A549 (cell line): ENCODE measurements at regions not wholly inside any gene's neighbourhood (a gene's known extent, or its start where the extent isn't known, plus 50 kb on each side); places are given as distances from the start of the nearest gene placed in this dataset.
A peak's percentile ranks its signal among the peaks of the same experiment; 100 is the strongest.

Source experiments
- ATAC-seq, 2 experiments: fragments of 200-7000 bp in 1 of 2; fragments of >200 bp in 1 of 2; cut with Nextera tagmentation in 1 of 2; cut with Tn5 transposase in 1 of 2; 3 replicates each; pipeline versions ENCODE4 v1.8.0 to v1.9.1; 2018 to 2020; ENCODE audit warnings: mild to moderate bottlenecking in 1 of 2, moderate library complexity in 1 of 2
- CTCF ChIA-PET: fragments of 300-600 bp; sonication (Branson Sonifier 250); formaldehyde crosslinking; extraction: SDS; loops from one replicate; lab custom pipeline; 2021; ENCODE audit warnings: antibody characterized with exemption, inconsistent platforms; lab: Yijun Ruan, JAX
- POLR2A ChIA-PET: fragments of 350-600 bp; formaldehyde crosslinking; extraction: SDS; loops from one replicate; lab custom pipeline; 2021; ENCODE audit warnings: antibody characterized with exemption, inconsistent platforms; lab: Yijun Ruan, JAX
- DNase-seq, 2 experiments: peaks; one replicate each; pipeline versions ENCODE4 v3.0.0 to v3.0.0-alpha.2; 2011 to 2016; ENCODE audit warnings: low read depth in 1 of 2, low spot score in 1 of 2
- FAIRE-seq: peaks from 2 replicates; lab custom pipeline; 2011; peaks lifted over from hg19 to GRCh38; lab: Jason Lieb, UNC
- H3K27ac ChIP-seq, 2 experiments: fragments of >200 bp; sonication (Bioruptor Twin); formaldehyde crosslinking; 3 replicates each; pipeline ENCODE4 v1.5.1; 2016 to 2017
- H3K4me1 ChIP-seq: fragments of >200 bp; sonication (Bioruptor Twin); formaldehyde crosslinking; 3 replicates; pipeline ENCODE4 v1.6.1; 2016
- H3K4me2 ChIP-seq: fragments of >200 bp; sonication (Bioruptor Twin); formaldehyde crosslinking; 3 replicates; pipeline ENCODE4 v1.6.1; 2016
- H3K4me3 ChIP-seq: fragments of >200 bp; sonication (Bioruptor Twin); formaldehyde crosslinking; 3 replicates; pipeline ENCODE4 v1.5.1; 2016
- H3K9me3 ChIP-seq: fragments of >200 bp; sonication (Bioruptor Twin); formaldehyde crosslinking; 3 replicates; pipeline ENCODE4 v1.6.1; 2016
- CEBPB ChIP-seq, 2 experiments: fragments of >200 bp in 1 of 2; sonication (Bioruptor Twin) in 1 of 2; formaldehyde crosslinking in 1 of 2; IDR thresholded peaks; 2 replicates each; pipeline ENCODE4 v1.6.1; 2012 to 2016
- CHD2 ChIP-seq: fragments of 150-350 bp; IDR thresholded peaks from 2 replicates; pipeline ENCODE4 v1.6.1; 2014; ENCODE audit warnings: low read length; ENCODE audit not compliant: partially characterized antibody
- EP300 ChIP-seq, 2 experiments: fragments of >200 bp; sonication (Bioruptor Twin); formaldehyde crosslinking; IDR thresholded peaks; 2 replicates in 1 of 2; 3 replicates in 1 of 2; pipeline ENCODE4 v1.6.1; 2016 to 2017
- ESRRA ChIP-seq: fragments of 150-350 bp; IDR thresholded peaks from 2 replicates; pipeline ENCODE4 v1.6.1; 2014; ENCODE audit warnings: mild to moderate bottlenecking, low read length, borderline replicate concordance
- GATA3 ChIP-seq: IDR thresholded peaks from 2 replicates; pipeline ENCODE4 v1.6.1; 2012; ENCODE audit warnings: borderline replicate concordance
- HDAC2 ChIP-seq: fragments of 200-600 bp; sonication (generic); IDR thresholded peaks from 2 replicates; pipeline ENCODE4 v1.6.1; 2016
- HEYL ChIP-seq: fragments of 250-450 bp; sonication (Bioruptor Pico); IDR thresholded peaks from 2 replicates; pipeline ENCODE4 v1.8.0; 2021; ENCODE audit warnings: mild to moderate bottlenecking, moderate library complexity
- HOXA7 ChIP-seq: fragments of 250-450 bp; sonication (Bioruptor Pico); IDR thresholded peaks from 2 replicates; pipeline ENCODE4 v1.5.0; 2020; ENCODE audit warnings: mild to moderate bottlenecking, moderate library complexity
- MAFK ChIP-seq: fragments of 450-650 bp; IDR thresholded peaks from 2 replicates; pipeline ENCODE4 v1.6.1; 2014; ENCODE audit not compliant: partially characterized antibody
- MAX ChIP-seq: IDR thresholded peaks from 2 replicates; pipeline ENCODE4 v1.6.1; 2012
- MYC ChIP-seq: IDR thresholded peaks from 2 replicates; pipeline ENCODE4 v1.6.1; 2012; ENCODE audit warnings: mild to moderate bottlenecking, inconsistent platforms, low read length, improper control_type of control experiment, borderline replicate concordance
- PBX3 ChIP-seq: IDR thresholded peaks from 2 replicates; pipeline ENCODE4 v1.6.1; 2012
- POLR2A ChIP-seq: IDR thresholded peaks from 2 replicates; pipeline ENCODE4 v1.6.1; 2012; ENCODE audit warnings: mild to moderate bottlenecking, low read length
- POLR2AphosphoS2 ChIP-seq: conservative IDR thresholded peaks from 2 replicates; pipeline ENCODE4 v1.6.1; 2012; ENCODE audit warnings: low read length, improper control_type of control experiment, inconsistent platforms
- RCOR1 ChIP-seq: fragments of 150-350 bp; IDR thresholded peaks from 2 replicates; pipeline ENCODE4 v1.6.1; 2014; ENCODE audit warnings: antibody characterized with exemption, low read length, low read depth
- WGBS: methylation state at CpG from one replicate; pipeline ENCODE4 v1.1.6; 2017; ENCODE audit errors: missing lambda C conversion rate; 5-methylcytosine and 5-hydroxymethylcytosine counted together
- TF ChIP-seq, protein P1 (sequence below): IDR thresholded peaks from 2 replicates; pipeline ENCODE4 v1.6.1; 2012; ENCODE audit warnings: low read depth, borderline replicate concordance
- TF ChIP-seq, protein P2 (sequence below): fragments of 250-450 bp; sonication (Bioruptor Pico); IDR thresholded peaks from 2 replicates; pipeline ENCODE4 v1.5.0; 2021; ENCODE audit warnings: mild to moderate bottlenecking, moderate library complexity, borderline replicate concordance
- TF ChIP-seq, protein P3 (sequence below): fragments of >200 bp; sonication (Bioruptor Twin); formaldehyde crosslinking; IDR thresholded peaks from 3 replicates; pipeline ENCODE4 v1.6.1; 2016
- TF ChIP-seq, protein P4 (sequence below): fragments of 200-600 bp; sonication (generic); IDR thresholded peaks from 2 replicates; pipeline ENCODE4 v1.6.1; 2016; ENCODE audit warnings: antibody characterized with exemption, mild to moderate bottlenecking, moderate library complexity
- TF ChIP-seq, protein P5 (sequence below): fragments of 250-450 bp; sonication (Bioruptor Pico); IDR thresholded peaks from 2 replicates; pipeline ENCODE4 v1.5.0; 2020; ENCODE audit warnings: low read depth, mild to moderate bottlenecking, moderate library complexity

GRCh38 chrX:10021461-10022272 is 54.5 kb downstream of the CLDN34 start:
- ATAC-seq (peak; percentile 42 to 56; a peak in 5 of 6 replicates), FAIRE-seq (no peak), DNase-seq (peak in 1 of 2 experiments; percentile 57)
- no peak overlapping the region for H3K4me3 ChIP-seq
- TF ChIP-seq HDAC2 (no peak), MAX (peak; percentile 38; the same call in 1 of the 2 replicates), PBX3 (no peak), CEBPB (IDR thresholded peaks at IDR 0.05) (peak; percentile 64 to 80), GATA3 (peak; percentile 54; the same call in 1 of the 2 replicates), HOXA7 (no peak), RCOR1 (no peak), MAFK (peak; percentile 90), EP300 (IDR thresholded peaks at IDR 0.05) (no peak)
- TF ChIP-seq, protein P1, sequence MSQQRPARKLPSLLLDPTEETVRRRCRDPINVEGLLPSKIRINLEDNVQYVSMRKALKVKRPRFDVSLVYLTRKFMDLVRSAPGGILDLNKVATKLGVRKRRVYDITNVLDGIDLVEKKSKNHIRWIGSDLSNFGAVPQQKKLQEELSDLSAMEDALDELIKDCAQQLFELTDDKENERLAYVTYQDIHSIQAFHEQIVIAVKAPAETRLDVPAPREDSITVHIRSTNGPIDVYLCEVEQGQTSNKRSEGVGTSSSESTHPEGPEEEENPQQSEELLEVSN, result peak; percentile 41; the same call in 1 of the 2 replicates
- no peaks in the 10 kb centered on the region for H3K9me3 ChIP-seq
- ChIA-PET POLR2A (interaction anchor here (0.9 to 1.0 kb wide), 2 partner anchors 9 to 12 kb away, joined by 4 to 5 read pairs; no protein-coding TSS in a partner anchor), CTCF (interaction anchor here (0.7 to 1.2 kb wide), 3 partner anchors 18 to 26 kb away, joined by 3 read pairs; no protein-coding TSS in a partner anchor)
- H3K27ac ChIP-seq, result peak overlapping the region; percentile 89 to 100
- WGBS, result 20% methylated on average over 9 of the region's 9 CpGs
- H3K4me2 ChIP-seq, result peak overlapping the region; percentile 71
- H3K4me1 ChIP-seq, result peaks cover 64% of the 10 kb centered on the region

- DNase-seq (peak in 1 of 2 experiments; percentile 78), ATAC-seq (peak; percentile 74 to 79), FAIRE-seq (no peak)
- no peaks in the 10 kb centered on the region for H3K9me3 ChIP-seq
- no peak overlapping the region for H3K4me3 ChIP-seq
- H3K27ac ChIP-seq, result peak overlapping the region; percentile 89 to 100
- H3K4me2 ChIP-seq, result peak overlapping the region; percentile 71
- ChIA-PET CTCF (interaction anchor here (0.7 to 3.2 kb wide), 4 partner anchors 18 to 97 kb away, joined by 3 to 18 read pairs (median 3); no protein-coding TSS in a partner anchor), POLR2A (interaction anchor here (0.9 to 1.0 kb wide), 2 partner anchors 8 to 11 kb away, joined by 4 to 5 read pairs; no protein-coding TSS in a partner anchor)
- WGBS, result 5% methylated on average over 5 of the region's 5 CpGs
- peaks cover 64% of the 10 kb centered on the region for H3K4me1 ChIP-seq
- TF ChIP-seq HEYL (CRISPR knock-in tag), result no peak
- TF ChIP-seq MAX, result peak; percentile 7; the same call in 1 of the 2 replicates
These were observed 55.0 kb downstream of the CLDN34 start for GRCh38 chrX:10022273-10022541.

GRCh38 chrX:10022580-10023245 is 55.6 kb downstream of the CLDN34 start:
- CTCF ChIA-PET, result interaction anchor here (0.7 to 3.2 kb wide), 5 partner anchors 9 to 97 kb away, joined by 3 to 18 read pairs (median 5); no protein-coding TSS in a partner anchor
- ATAC-seq (peak; percentile 85 to 94), FAIRE-seq (peak; percentile 98), DNase-seq (peak; percentile 39 to 96)
- POLR2A ChIA-PET, result interaction anchor here (0.5 to 0.8 kb wide), 2 partner anchors 11 to 20 kb away, joined by 3 to 6 read pairs; no protein-coding TSS in a partner anchor
- peak overlapping the region; percentile 20; the same call in 2 of the 3 replicates for H3K4me3 ChIP-seq
- peaks cover 67% of the 10 kb centered on the region for H3K4me1 ChIP-seq
- H3K4me2 ChIP-seq, result peak overlapping the region; percentile 71
- H3K27ac ChIP-seq, result peak overlapping the region; percentile 89 to 100
- no peaks in the 10 kb centered on the region for H3K9me3 ChIP-seq
- WGBS, result 29% methylated on average over 10 of the region's 10 CpGs
- TF ChIP-seq, protein P2, sequence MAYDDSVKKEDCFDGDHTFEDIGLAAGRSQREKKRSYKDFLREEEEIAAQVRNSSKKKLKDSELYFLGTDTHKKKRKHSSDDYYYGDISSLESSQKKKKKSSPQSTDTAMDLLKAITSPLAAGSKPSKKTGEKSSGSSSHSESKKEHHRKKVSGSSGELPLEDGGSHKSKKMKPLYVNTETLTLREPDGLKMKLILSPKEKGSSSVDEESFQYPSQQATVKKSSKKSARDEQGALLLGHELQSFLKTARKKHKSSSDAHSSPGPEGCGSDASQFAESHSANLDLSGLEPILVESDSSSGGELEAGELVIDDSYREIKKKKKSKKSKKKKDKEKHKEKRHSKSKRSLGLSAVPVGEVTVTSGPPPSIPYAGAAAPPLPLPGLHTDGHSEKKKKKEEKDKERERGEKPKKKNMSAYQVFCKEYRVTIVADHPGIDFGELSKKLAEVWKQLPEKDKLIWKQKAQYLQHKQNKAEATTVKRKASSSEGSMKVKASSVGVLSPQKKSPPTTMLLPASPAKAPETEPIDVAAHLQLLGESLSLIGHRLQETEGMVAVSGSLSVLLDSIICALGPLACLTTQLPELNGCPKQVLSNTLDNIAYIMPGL (CRISPR knock-in tag), result no peak
- TF ChIP-seq POLR2A, result no peak
- no peak for TF ChIP-seq MYC
- peak; percentile 72 for TF ChIP-seq MAFK
- TF ChIP-seq, protein P3, sequence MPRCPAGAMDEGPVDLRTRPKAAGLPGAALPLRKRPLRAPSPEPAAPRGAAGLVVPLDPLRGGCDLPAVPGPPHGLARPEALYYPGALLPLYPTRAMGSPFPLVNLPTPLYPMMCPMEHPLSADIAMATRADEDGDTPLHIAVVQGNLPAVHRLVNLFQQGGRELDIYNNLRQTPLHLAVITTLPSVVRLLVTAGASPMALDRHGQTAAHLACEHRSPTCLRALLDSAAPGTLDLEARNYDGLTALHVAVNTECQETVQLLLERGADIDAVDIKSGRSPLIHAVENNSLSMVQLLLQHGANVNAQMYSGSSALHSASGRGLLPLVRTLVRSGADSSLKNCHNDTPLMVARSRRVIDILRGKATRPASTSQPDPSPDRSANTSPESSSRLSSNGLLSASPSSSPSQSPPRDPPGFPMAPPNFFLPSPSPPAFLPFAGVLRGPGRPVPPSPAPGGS, result peak; percentile 78; the same call in 2 of the 3 replicates
- no peak for TF ChIP-seq POLR2AphosphoS2
- TF ChIP-seq ESRRA, result no peak
- no peak for TF ChIP-seq CHD2
- TF ChIP-seq, protein P4, sequence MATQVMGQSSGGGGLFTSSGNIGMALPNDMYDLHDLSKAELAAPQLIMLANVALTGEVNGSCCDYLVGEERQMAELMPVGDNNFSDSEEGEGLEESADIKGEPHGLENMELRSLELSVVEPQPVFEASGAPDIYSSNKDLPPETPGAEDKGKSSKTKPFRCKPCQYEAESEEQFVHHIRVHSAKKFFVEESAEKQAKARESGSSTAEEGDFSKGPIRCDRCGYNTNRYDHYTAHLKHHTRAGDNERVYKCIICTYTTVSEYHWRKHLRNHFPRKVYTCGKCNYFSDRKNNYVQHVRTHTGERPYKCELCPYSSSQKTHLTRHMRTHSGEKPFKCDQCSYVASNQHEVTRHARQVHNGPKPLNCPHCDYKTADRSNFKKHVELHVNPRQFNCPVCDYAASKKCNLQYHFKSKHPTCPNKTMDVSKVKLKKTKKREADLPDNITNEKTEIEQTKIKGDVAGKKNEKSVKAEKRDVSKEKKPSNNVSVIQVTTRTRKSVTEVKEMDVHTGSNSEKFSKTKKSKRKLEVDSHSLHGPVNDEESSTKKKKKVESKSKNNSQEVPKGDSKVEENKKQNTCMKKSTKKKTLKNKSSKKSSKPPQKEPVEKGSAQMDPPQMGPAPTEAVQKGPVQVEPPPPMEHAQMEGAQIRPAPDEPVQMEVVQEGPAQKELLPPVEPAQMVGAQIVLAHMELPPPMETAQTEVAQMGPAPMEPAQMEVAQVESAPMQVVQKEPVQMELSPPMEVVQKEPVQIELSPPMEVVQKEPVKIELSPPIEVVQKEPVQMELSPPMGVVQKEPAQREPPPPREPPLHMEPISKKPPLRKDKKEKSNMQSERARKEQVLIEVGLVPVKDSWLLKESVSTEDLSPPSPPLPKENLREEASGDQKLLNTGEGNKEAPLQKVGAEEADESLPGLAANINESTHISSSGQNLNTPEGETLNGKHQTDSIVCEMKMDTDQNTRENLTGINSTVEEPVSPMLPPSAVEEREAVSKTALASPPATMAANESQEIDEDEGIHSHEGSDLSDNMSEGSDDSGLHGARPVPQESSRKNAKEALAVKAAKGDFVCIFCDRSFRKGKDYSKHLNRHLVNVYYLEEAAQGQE, result no peak
- peak; percentile 77 to 85 for TF ChIP-seq CEBPB (IDR thresholded peaks at IDR 0.05)
- TF ChIP-seq, protein P5, sequence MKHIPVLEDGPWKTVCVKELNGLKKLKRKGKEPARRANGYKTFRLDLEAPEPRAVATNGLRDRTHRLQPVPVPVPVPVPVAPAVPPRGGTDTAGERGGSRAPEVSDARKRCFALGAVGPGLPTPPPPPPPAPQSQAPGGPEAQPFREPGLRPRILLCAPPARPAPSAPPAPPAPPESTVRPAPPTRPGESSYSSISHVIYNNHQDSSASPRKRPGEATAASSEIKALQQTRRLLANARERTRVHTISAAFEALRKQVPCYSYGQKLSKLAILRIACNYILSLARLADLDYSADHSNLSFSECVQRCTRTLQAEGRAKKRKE (CRISPR knock-in tag), result no peak
